GM23248 (cell line): ENCODE measurements at regions not wholly inside any gene's neighbourhood (a gene's known extent, or its start where the extent isn't known, plus 50 kb on each side); places are given as distances from the start of the nearest gene placed in this dataset.

Experiments used
- EZH2 ChIP-seq: fragments of 200-600 bp; sonication (generic); IDR thresholded peaks from 2 replicates; pipeline ENCODE4 v1.6.1; 2018; ENCODE audit warnings: antibody characterized with exemption, mild to moderate bottlenecking; ENCODE audit not compliant: insufficient read depth, poor library complexity, severe bottlenecking
- EZH2phosphoT487 ChIP-seq: fragments of 200-600 bp; sonication (generic); IDR thresholded peaks from 2 replicates; pipeline ENCODE4 v1.6.1; 2018; ENCODE audit warnings: antibody characterized with exemption, moderate library complexity, mild to moderate bottlenecking, low read depth; ENCODE audit not compliant: insufficient read depth

GRCh38 chr2:21633466-21633865 lies 509.7 kb downstream of the TDRD15 start:
- TF ChIP-seq EZH2, result no peak
- no peak for TF ChIP-seq EZH2phosphoT487
